ENCODE measurements at regions not wholly inside any gene's neighbourhood (a gene's known extent, or its start where the extent isn't known, plus 50 kb on each side); places are given as distances from the start of the nearest gene placed in this dataset.

DNA sequence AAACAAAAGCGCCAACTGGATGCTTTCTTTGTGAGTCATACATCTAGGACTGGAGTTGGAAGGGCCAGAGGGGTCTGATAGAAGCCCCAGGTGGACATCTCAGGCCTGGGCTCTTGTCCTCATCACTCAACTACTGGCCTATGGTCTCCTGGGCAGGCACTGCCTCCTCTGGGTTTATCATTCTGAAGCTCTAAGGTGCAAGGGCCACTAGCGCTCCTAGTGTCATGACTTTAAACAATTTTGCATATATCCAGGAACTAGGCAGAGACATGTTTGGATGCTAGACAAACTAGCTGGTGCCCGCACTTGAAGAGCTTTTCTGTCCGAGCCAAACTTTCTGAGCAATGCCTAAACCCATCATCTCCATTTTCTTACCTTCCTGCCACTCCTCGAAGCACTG is 72.3 kb downstream of the CD164 start (continued):
- TF ChIP-seq ZXDB (tag by site-specific recombination; IDR thresholded peaks at IDR 0.05) (no peak), ZBTB21 (tag by site-specific recombination; IDR thresholded peaks at IDR 0.05) (no peak)

DNA sequence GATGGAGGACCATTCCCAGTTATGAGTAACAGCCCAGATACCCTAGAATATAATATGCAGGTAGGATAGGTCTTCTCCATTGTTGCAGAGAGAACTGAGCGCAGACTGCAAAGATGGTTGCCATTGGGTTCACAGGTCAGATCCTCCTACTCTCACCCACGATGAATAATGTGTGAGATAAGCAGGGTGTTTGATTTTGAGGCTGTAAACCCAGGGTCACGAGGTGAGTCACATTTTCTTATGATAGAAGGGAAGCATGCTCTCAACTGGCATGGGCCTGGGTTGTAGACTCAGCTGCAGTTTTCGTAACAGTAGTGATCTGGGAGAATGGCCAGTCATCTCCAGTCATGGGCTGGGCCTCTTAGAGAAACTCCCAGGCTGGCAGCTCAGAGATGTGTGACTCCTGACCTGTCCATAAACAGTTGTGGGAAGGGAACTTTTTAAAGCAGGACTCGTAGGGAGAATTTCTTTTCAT is 74.2 kb downstream of the CD164 start:
- ChIA-PET CTCF (no interaction called here), POLR2A (no interaction called here)

More for the DNA sequence above, 74.2 kb downstream of the CD164 start:
- TF ChIP-seq KLF7 (tag by site-specific recombination; IDR thresholded peaks at IDR 0.05; ENCODE audit: borderline replicate concordance) (no peak), ZNF169 (tag by site-specific recombination; IDR thresholded peaks at IDR 0.05) (no peak), ZNF433 (tag by site-specific recombination; IDR thresholded peaks at IDR 0.05; ENCODE audit: low read depth) (no peak), KLF16 (tag by site-specific recombination; IDR thresholded peaks at IDR 0.05) (no peak), ZNF558 (tag by site-specific recombination; IDR thresholded peaks at IDR 0.05) (no peak), ZNF423 (tag by site-specific recombination; IDR thresholded peaks at IDR 0.05) (no peak), ZNF555 (tag by site-specific recombination; conservative IDR thresholded peaks at IDR 0.05) (no peak), ZNF280C (tag by site-specific recombination; IDR thresholded peaks at IDR 0.05) (no peak), BCL6B (tag by site-specific recombination; IDR thresholded peaks at IDR 0.05) (no peak), GLIS1 (tag by site-specific recombination; IDR thresholded peaks at IDR 0.05) (no peak), ZNF214 (tag by site-specific recombination; IDR thresholded peaks at IDR 0.05; ENCODE audit: borderline replicate concordance) (no peak), ZNF350 (tag by site-specific recombination; IDR thresholded peaks at IDR 0.05) (no peak), OSR2 (tag by site-specific recombination; IDR thresholded peaks at IDR 0.05) (no peak), ZNF280D (tag by site-specific recombination; IDR thresholded peaks at IDR 0.05) (no peak), ZNF138 (tag by site-specific recombination; IDR thresholded peaks at IDR 0.05; ENCODE audit: borderline replicate concordance) (no peak), ZNF830 (tag by site-specific recombination; IDR thresholded peaks at IDR 0.05; ENCODE audit: low read depth) (no peak), ZNF23 (tag by site-specific recombination; IDR thresholded peaks at IDR 0.05; ENCODE audit: borderline replicate concordance) (no peak), ZSCAN16 (tag by site-specific recombination; IDR thresholded peaks at IDR 0.05) (no peak), ZNF140 (tag by site-specific recombination; IDR thresholded peaks at IDR 0.05) (no peak)
- TF ChIP-seq, protein P1, sequence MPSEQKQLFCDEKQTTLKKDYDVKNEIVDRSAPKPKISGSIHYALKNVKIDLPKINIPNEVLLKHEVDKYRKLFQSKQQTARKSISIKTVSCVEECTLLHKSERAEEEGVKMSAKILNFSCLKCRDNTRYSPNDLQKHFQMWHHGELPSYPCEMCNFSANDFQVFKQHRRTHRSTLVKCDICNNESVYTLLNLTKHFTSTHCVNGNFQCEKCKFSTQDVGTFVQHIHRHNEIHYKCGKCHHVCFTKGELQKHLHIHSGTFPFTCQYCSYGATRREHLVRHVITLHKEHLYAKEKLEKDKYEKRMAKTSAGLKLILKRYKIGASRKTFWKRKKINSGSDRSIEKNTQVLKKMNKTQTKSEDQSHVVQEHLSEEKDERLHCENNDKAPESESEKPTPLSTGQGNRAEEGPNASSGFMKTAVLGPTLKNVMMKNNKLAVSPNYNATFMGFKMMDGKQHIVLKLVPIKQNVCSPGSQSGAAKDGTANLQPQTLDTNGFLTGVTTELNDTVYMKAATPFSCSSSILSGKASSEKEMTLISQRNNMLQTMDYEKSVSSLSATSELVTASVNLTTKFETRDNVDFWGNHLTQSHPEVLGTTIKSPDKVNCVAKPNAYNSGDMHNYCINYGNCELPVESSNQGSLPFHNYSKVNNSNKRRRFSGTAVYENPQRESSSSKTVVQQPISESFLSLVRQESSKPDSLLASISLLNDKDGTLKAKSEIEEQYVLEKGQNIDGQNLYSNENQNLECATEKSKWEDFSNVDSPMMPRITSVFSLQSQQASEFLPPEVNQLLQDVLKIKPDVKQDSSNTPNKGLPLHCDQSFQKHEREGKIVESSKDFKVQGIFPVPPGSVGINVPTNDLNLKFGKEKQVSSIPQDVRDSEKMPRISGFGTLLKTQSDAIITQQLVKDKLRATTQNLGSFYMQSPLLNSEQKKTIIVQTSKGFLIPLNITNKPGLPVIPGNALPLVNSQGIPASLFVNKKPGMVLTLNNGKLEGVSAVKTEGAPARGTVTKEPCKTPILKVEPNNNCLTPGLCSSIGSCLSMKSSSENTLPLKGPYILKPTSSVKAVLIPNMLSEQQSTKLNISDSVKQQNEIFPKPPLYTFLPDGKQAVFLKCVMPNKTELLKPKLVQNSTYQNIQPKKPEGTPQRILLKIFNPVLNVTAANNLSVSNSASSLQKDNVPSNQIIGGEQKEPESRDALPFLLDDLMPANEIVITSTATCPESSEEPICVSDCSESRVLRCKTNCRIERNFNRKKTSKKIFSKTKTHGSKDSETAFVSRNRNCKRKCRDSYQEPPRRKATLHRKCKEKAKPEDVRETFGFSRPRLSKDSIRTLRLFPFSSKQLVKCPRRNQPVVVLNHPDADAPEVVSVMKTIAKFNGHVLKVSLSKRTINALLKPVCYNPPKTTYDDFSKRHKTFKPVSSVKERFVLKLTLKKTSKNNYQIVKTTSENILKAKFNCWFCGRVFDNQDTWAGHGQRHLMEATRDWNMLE (tag by site-specific recombination; conservative IDR thresholded peaks at IDR 0.05; ENCODE audit: low read depth) = no peak
- Histone ChIP-seq H3K4me3 (ENCODE audit: low read depth, low read length) (no peak overlapping the region), H3K4me1 (ENCODE audit: control insufficient read depth, insufficient read depth, low read length) (no peaks in the 10 kb centered on the region), H3K9me3 (ENCODE audit: control insufficient read depth, insufficient read depth, low read depth, low read length) (no peaks in the 10 kb centered on the region), H3K36me3 (ENCODE audit: control insufficient read depth in 2 of 2, insufficient read depth in 1 of 2, low read length in 2 of 2) (peaks cover 0 to 30% of the 10 kb centered on the region in 2 experiments; a peak in 1 of 3 replicates), H3K27ac (ENCODE audit: extremely low read depth, low read depth, low read length) (no peak overlapping the region)
